ENCODE measurements at regions not wholly inside any gene's neighbourhood (a gene's known extent, or its start where the extent isn't known, plus 50 kb on each side); places are given as distances from the start of the nearest gene placed in this dataset.
"Not testable (repeated sequence)": the region's sequence is repeated elsewhere in the genome, so short reads cannot be mapped to it uniquely, and the experiment has no call there.

DNA sequence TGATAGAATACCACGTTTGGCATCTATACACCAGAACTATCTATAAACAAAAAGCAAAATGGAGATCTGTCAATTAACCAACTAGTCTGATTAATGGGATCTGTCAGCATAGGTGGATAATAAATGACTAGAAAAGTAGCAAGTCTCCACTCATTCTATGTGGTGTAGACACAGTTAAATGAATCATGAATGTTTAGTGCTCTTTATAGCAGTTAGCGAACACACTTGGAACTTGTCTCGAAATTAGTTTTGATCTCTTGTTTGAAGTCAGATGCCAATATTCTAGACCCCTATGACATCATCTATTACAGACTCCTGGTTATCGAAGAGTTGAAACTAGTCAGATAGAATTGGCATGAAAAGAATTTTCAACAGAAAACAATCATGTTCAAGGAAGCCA, 259.7 kb downstream of the AHR start:
- no peak for DNase-seq (ENCODE audit: low read depth in 2 of 2)

DNA sequence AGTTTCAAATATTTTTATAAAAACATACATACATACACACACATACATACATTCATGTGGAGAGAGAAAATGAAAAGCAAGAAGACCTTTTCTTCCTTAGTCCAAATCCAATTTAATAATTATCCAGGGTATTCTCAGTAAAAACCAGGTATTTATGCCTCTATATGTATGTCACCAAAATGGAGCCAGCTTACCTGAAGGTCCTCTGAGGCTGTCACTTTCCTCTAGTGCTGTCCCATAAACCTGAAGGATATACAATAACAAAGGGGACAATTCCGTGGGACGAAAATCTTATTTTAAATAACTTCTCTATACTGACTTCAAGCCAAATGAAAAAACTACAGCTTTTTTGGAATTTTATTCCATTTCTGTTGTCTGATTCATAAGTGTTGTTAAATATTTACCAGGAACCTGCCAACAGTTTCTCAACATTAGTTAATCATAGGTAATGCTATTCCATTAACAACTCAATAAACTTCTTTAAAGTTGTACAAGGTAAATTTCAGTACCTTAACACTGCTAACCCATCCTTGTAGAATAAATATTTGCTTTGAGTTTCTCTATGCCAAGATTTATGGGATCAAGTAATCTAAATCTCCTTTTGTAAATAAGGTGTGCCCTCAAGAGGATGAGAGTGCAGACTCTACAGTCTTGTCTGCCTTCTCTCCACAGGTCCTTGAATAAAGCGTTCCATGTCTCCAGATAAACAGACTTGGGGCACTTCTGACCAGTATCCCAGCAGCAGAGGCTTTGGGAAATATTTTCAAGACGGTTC, 260.3 kb downstream of the AHR start:
- DNase-seq (ENCODE audit: low read depth in 2 of 2) = no peak

DNA sequence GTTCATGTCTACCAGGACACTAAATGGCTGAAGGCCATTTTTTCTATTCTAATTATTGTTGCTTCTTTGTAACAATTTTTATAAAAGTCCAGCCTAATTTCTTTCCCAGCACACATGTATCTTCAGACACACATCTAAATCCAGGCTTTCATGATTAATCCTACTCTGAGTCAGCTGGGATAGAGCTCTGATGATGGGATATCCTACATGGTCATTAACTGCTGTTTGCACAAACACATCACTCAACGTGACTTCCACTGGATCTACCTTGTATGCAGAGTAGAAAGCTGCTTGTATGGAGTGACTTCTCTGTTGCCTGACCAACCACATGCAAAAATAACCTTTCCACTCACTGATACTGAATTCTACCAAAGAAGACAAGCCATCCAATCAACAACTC, 260.9 kb downstream of the AHR start:
- DNase-seq (ENCODE audit: low read depth in 2 of 2) = no peak

DNA sequence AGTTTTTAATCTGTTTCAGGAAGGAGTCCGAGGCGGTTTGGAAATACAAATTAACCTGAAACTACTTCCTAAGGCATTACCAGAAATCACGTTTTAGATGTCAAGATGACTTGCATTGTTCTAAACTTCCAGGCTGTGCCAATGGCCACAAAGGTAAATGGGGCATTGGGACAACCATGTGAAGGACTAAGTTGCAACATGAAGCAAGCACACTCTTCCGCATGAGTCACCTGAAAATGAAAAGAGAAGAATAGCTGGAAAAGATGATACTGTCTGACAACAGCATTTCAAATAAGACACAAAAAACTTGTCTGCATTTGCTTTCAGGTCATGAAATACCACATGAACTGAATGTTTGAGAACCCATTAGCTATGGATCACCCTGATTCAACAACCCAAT, 262.1 kb downstream of the AHR start:
- no peak for DNase-seq (ENCODE audit: low read depth in 2 of 2)

DNA sequence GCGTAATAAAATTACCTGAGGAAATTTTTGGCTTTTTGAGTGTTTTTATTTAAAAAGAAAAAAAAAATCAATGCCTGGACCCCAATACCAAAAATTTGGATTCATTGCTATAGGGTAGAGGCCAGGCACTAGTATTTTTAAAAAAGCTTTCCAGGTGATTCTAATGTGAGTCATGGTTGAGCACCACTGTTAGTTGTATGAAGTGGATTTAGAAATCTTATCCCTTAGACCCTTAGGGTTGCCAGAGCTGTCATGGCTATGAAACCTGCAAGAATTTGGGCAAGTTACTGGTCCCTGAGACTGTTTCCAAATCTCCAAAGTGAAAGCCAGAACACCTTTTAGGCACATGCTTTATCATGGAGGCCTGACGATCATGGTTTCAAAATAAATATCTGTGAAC, 262.5 kb downstream of the AHR start:
- no peak for DNase-seq (ENCODE audit: low read depth in 2 of 2)

DNA sequence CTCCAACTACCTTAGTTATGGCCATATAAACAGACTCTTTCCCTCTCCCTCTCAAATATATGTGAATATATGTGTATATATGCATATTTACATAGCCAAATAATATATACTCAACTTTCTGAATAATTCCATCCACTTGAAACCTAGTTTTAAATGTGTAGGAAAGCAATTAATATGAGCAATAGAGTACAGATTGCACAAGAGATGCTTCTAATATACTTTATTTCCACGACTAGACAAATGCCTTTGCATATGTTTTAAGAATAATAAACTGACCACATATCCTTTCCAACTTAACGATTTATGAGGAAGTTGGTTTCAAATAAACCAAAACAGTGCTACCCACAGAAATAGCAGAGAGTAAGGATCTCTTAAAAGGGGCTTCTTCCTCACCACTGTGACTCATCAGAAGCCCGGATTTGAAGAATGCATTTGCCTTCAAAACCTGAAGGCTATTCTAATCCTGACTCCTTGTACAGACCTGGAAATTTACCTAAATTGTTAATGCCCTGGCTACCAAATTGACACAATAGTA, 266.3 kb downstream of the AHR start:
- no peak for DNase-seq (ENCODE audit: low read depth in 2 of 2)

DNA sequence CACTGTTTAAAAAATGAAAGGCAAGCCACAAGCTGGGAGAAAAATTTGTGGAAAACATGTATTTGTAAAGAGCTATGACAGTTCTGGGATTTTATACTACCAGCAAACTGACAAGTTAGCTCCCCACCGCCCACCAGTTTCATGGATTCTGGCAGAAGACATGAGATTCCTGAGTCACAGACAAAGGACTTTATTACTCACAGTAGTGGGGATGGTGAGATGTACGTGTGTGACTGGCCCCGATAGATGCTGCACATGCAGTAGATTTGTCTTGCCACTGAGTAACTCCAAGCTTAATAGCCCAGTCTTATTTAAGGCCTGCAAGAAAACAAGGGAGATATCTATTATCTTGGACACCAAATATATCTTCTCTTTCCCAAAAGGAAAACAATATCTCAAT, 281.7 kb downstream of the AHR start:
- DNase-seq (ENCODE audit: low read depth in 2 of 2) = no peak

DNA sequence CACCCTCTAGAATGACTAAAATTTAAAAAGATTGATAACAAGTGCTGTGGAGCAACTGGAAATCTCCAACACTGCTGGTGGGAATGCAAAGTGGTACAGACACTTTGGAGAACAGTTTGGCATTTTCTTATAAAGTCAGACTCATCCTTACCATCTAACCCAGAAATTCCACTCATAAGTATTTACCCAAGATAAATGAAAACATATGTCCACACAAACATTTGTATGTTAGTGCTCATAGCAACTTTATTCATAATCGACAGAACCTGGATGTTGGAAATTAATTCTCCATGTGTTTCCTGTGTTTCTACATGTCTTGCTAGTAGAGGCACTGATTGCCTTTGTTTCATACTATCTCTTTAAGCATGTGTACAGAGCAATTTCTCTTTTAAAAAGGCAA, 282.4 kb downstream of the AHR start:
- DNase-seq (ENCODE audit: low read depth in 2 of 2) = no peak

DNA sequence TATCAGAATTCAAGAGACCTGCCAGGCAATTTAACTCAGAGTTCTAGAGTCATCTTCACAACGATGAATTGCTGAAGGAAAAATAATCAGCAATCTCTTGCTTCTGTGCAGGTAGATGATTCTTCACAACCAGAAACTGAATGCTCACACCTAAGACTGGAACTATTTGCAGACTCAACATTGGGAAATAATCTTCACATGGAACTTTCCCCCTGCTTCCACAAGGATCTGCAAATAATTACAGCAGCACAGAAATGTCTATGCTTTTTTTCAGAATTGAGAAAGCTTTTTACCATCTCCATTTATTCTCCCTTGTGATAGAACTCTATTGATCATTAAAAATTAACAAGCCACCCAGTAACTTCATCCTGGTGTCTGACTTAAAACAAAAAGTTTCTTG, 282.8 kb downstream of the AHR start:
- DNase-seq (ENCODE audit: low read depth in 2 of 2) = no peak

DNA sequence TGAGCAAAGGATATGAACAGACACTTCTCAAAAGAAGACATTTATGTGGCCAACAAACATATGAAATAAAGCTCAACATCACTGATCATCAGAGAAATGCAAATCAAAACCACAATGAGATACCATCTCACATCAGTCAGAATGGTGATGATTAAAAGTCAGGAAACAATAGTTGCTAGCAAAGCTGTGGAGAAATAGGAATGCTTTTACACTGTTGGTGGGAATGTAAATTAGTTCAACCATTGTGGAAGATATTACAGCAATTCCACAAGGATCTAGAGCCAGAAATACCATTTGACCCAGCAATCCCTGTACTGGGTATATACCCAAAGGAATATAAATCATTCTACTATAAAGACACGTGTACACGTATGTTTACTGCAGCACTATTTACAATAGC, 284.2 kb downstream of the AHR start:
- DNase-seq (ENCODE audit: low read depth in 2 of 2) = not testable (repeated sequence)

DNA sequence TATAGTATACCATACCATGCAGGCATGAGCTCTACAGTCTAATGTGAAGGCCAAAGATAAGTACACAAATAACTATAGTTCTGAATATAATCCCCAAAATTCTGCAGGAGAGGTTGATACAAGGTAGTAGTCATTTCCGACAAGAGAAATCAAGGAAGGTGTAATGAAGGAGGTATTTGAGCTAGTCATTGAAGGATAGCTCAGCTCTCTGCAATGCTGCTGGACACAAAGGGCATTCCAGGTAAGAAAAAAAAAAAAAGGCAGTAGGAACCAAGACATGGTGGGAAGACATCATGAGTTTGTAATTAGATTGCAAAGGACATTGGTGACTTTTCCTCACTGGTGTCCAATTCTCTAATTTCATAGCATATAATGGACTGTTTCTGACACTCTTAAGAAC, 285.3 kb downstream of the AHR start:
- no peak for DNase-seq (ENCODE audit: low read depth in 2 of 2)

DNA sequence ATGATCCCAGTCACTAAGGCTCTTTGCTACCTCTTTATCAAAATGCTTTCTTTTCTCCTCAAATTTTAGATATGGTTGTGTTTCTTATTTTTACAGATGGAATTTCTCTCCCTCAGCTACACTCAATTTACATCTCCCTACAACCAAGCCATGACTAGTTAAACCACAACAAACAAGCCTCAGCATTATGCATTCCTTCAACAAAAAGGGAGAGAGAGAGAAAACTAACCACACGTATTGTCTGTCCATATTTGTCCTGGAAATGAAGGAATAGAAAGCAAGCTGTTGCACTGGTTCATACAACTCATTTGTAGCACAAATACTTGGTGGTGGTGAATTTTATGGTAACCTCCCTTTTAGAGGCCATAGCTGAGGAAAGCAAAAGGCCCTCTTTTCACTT, 286.4 kb downstream of the AHR start:
- no peak for DNase-seq (ENCODE audit: low read depth in 2 of 2)

DNA sequence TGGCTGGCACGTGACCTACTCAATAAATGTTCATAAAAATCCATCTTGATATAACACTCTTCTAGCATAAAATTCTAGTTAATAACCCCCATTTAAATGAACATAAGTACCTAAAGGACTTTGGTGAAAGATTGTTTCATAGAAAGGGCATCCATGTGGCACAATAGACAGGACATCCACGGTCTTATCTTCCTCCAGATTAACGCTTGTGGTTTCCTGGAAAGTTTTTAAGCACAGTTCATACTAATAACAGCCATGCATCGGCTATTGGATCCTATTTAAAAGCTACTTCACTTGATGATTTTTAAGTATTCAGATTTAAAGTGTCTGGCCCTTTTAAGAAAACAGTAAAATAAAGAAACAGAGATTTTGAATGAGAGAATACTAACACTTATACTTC, 288.3 kb downstream of the AHR start:
- DNase-seq (ENCODE audit: low read depth in 2 of 2) = no peak

DNA sequence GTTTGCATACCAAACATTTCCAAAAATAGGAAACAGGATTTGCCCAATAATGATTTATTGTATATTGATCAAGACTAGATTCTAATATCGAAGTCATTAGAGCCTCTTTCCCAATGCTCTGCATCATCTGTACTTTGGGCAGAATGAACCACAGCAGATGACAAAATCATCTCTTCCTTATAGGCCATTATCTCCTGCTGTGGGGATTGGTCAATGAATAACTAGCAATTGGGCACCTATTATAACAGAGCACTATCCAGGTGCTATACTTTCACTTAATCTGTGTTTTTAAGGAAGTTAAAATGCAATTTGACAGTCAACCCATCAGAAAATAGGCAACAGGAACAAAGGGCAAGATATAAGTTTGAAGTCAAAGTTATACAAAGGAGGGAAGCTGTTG, 290.3 kb downstream of the AHR start:
- no peak for DNase-seq (ENCODE audit: low read depth in 2 of 2)

DNA sequence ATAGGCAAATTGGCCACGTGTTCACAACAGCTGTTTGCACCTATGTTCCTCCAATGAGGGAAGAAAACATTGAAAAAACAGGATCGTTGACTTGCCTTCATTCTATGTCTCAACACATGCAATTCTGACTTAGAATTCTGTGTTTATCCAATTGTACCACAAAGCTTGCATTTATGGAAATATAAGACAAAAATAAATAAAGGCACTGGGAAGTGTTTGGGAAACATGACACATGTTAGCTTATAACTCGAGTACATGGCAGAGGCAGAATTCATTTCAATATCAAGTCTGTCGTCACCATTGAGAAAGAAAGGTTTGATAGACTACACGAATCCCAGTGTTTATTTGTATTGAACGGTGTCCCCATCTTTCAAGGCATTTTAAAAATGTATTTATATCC, 291.2 kb downstream of the AHR start:
- DNase-seq (ENCODE audit: low read depth in 2 of 2) = no peak

DNA sequence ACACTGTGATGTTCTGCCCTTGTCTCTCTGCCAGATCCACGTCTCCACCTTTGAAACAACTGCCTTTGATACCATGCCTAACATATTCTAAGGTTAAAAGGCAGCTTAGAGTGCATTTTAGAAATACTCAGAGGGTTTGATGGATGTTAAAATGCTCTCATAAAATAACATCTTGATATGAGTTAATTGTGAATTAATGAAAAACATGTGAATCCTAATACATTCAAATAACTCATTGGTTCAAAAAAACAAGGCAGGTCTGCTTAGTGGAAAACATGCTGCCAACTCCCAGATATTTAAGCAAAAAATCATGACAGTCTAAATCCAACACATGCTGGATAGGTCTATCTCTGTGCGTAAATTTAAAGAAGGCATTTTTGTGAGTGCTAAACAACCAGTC, 291.8 kb downstream of the AHR start:
- no peak for DNase-seq (ENCODE audit: low read depth in 2 of 2)

DNA sequence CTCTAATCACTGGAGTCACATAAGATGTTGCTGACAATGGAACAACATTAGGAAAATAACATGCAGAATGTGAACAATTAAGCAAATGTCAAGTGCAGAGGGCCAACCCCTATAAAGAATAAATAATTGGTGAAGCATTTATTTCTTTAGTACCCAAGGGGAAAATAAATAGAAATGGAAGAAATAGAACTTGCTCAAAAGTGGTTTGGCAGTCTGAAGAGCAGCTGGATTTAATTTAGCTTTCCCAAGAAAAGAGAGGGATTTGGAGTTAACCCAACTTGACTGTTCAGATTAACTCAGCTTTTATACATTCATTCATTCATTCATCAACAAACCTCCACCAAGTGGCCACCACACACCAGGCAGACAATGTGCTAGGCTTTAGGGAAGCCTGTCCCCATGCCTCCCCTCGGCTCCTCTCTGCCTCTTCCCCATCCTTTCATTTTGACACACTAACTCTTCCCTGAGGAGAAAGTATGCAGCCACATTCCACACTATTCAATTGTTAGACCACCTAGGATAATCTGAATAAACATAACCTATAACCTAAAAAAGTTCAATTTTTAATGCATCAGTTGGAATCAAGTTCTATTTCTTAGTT, 295.5 kb downstream of the AHR start:
- no peak for DNase-seq (ENCODE audit: low read depth in 2 of 2)

DNA sequence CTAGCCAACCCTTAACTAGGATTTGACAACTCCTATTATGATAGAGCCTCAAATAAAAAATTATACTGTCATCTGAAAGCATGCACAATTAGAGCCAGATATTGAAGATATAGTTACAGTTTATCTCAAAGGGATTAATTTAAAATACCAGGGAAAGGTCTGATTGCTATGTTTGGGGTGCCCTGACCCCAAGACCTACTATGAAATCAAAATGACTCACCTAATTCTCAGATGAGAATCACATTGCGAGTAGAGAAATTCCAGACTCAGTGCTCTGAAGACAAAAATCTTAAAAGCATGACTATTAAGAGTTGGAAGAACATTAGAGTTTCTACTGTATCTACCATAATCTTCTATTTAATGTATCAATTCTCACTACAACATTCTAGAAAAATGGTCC, 297.1 kb downstream of the AHR start:
- no peak for DNase-seq (ENCODE audit: low read depth in 2 of 2)

DNA sequence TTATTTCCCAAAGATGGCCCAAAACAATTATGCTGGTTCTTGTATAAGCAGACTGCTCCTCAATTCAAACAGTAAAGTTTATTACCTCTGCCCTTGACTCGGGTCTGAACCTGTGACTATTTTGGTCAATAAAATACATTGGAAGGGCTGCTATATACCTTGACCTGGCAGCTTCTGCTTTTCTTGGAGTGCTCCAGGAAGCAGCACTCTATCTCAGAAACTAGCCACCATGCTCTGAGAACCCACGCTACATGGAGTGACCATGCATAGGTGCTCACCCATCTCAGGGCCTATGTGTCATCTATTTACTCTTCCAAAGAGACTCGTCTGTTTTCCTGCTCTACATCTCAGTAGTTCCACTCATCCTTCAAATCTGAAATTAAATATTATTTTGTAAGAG, 299.9 kb downstream of the AHR start:
- DNase-seq (ENCODE audit: low read depth in 2 of 2) = no peak

DNA sequence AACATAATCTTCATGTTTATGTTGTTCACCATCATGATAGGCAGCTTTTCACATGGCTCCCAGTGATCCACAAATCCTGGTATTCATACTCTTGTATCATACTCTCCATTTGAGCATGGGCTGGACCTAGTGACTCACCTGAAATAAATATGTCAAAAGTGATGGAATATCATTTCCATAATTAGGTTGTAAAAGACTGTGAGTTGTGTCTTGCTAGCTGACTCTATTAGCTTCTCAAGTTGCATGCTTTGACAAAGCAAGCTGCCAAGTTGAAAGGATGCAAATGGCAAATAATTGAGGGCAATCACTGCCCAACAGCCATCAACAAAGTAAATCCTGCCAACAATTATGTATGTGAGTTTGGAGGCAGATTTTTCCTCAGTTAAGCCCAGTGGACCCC, 300.4 kb downstream of the AHR start:
- DNase-seq (ENCODE audit: low read depth in 2 of 2) = no peak

DNA sequence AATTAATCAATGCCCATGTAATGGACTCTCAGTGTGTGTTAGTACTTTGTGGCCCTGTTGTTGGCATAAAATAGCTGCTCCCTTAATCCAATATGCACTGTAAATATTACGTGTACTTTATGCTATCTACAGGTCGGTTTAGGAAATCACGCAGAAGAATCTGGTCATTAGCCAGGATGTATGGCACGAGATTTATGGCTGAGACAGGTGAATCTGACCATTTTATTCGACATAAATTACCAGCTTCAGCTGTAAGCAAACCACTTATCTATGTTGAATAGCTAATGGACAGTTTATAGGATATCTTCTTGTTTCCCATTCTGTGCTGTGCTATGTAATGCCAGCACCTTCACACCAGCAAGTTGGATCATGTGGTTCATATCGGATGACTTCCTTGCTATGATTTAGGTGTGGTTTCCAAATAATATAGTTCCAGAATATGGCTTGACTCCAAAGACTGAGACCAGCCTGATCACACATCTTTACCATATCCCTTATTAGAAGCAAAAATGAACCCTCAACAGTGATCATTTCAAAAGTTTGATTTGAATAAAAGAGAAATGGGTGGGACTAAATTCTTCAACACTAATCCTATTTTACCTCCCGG, 301.4 kb downstream of the AHR start:
- DNase-seq (ENCODE audit: low read depth in 2 of 2) = no peak

DNA sequence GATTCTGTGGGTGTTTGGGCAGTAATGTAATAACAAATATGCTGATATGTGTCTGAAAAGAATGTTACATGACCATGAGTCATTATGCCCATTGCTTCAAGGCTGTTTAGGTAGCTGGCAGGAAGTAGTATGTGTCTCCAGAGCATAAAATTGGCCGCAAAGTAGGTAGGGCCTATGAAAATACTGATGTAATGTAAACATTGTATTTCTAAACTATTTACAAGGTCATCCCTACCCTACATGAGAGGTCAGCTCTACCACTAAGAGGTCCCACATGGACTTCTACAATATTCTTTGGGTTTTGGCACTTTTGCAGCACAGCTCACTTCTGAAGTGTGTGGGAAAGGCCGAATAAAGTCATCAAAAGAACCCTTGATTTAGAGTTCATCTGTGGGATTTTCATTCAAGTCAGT, 301.9 kb downstream of the AHR start:
- DNase-seq (ENCODE audit: low read depth in 2 of 2) = no peak

DNA sequence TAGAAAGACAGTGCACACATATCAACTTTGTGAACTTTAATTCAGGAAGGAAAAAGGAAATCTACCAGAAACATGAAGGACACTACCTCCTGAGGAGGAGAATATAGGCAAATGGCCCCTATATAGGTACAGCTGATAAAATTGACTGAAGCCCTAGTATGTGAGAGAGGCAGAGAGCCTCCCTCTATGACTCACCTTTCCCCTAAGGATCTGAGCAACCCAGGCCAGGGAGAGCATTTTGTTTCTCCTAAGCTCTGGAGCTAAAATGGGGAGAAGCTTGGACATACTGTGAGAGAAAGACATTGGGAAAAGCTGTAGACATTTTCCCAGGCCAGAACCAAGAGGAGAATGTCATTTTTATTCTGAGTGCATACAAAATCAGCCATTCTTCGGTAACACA, 303.5 kb downstream of the AHR start:
- no peak for DNase-seq (ENCODE audit: low read depth in 2 of 2)
